ENCODE measurements at regions not wholly inside any gene's neighbourhood (a gene's known extent, or its start where the extent isn't known, plus 50 kb on each side); places are given as distances from the start of the nearest gene placed in this dataset.

DNA sequence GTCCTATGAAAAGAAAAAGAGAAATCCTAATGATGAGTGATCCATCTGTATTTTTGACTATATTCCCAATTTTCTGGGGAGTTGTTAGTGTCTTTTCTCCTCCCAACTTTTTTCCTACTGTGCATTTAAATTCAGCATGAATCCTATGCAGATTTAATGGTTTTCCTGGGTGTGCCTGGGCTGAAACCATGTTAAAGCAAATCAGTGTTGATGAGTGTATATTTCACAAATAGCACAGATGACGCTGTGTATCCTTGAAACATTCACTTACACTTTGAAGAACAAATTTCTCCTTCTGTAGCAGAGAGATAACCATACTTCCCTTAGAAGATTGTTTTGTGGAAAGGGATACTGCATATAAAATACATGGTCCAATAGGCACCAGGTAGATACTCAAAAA is 114.3 kb downstream of the TRIB2 start:
- H3K9me3 ChIP-seq (ENCODE audit: control insufficient read depth in 1 of 2, low read length in 2 of 2): no peaks in the 10 kb centered on the region
- no peaks in the 10 kb centered on the region for H3K4me1 ChIP-seq (ENCODE audit: control insufficient read depth in 1 of 2, insufficient read depth in 2 of 2, low read length in 2 of 2)
- H3K27ac ChIP-seq (ENCODE audit: low read length): no peak overlapping the region
- H3K36me3 ChIP-seq (ENCODE audit: control insufficient read depth in 1 of 2, insufficient read depth in 2 of 2, low read length in 2 of 2): no peaks in the 10 kb centered on the region
- H3K27me3 ChIP-seq (ENCODE audit: low read depth, low read length): no peaks in the 10 kb centered on the region
- no peak overlapping the region for H3K4me3 ChIP-seq (ENCODE audit: low read depth in 1 of 2, low read length in 2 of 2)

DNA sequence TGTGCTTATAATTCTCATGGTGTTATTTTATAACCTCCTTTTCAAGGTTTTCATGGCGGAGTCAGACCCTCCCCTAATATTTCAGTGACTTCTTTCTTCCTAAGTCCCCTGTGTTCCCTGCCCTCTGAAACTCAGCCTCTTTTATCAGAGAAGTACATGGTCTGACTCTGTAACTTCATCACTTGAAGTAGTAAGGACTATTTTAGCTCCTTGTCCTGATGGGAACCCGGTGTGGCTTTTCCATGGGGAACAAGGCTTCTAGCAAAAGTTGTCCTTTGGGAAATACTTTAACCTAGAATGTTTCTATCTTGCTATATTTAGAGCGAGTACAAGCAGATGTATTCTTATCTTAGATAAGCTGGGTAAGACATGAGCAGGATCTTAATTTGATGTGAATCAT is 117.5 kb downstream of the TRIB2 start:
- Histone ChIP-seq H3K4me1 (ENCODE audit: control insufficient read depth in 1 of 2, insufficient read depth in 2 of 2, low read length in 2 of 2) (no peaks in the 10 kb centered on the region), H3K27ac (ENCODE audit: low read length) (no peak overlapping the region), H3K9me3 (ENCODE audit: control insufficient read depth in 1 of 2, low read length in 2 of 2) (no peaks in the 10 kb centered on the region), H3K36me3 (ENCODE audit: control insufficient read depth in 1 of 2, insufficient read depth in 2 of 2, low read length in 2 of 2) (no peaks in the 10 kb centered on the region), H3K27me3 (ENCODE audit: low read depth, low read length) (no peaks in the 10 kb centered on the region), H3K4me3 (ENCODE audit: low read depth in 1 of 2, low read length in 2 of 2) (no peak overlapping the region)

- Histone ChIP-seq H3K4me1 (ENCODE audit: control insufficient read depth in 1 of 2, insufficient read depth in 2 of 2, low read length in 2 of 2) (no peaks in the 10 kb centered on the region), H3K9me3 (ENCODE audit: control insufficient read depth in 1 of 2, low read length in 2 of 2) (no peaks in the 10 kb centered on the region), H3K4me3 (ENCODE audit: low read depth in 1 of 2, low read length in 2 of 2) (no peak overlapping the region), H3K27ac (ENCODE audit: low read length) (no peak overlapping the region), H3K27me3 (ENCODE audit: low read depth, low read length) (no peaks in the 10 kb centered on the region), H3K36me3 (ENCODE audit: control insufficient read depth in 1 of 2, insufficient read depth in 2 of 2, low read length in 2 of 2) (no peaks in the 10 kb centered on the region)
Measured at GRCh38 chr2:12835733-12836132, 119.0 kb downstream of the TRIB2 start.

DNA sequence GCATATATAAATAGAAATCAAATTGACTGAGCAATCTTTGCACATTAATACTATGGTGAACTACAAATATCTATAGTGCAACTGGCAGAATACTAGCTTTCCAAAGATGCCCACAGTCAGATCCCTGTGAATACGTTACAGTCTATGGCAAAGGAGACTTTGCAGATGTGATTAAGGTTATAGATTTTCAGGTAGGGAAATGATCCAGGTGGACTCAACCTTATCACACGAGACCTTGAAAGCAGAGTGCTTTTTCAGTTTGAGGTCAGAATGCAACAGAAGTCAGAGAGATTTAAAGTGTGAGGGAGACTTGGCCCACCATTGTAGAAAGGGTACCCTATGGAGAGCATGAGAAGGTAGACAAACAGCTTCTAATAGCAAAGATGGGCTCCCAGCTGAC is 122.6 kb downstream of the TRIB2 start:
- Histone ChIP-seq H3K9me3 (ENCODE audit: control insufficient read depth in 1 of 2, low read length in 2 of 2) (no peaks in the 10 kb centered on the region), H3K4me3 (ENCODE audit: low read depth in 1 of 2, low read length in 2 of 2) (no peak overlapping the region), H3K27ac (ENCODE audit: low read length) (no peak overlapping the region), H3K27me3 (ENCODE audit: low read depth, low read length) (no peaks in the 10 kb centered on the region), H3K36me3 (ENCODE audit: control insufficient read depth in 1 of 2, insufficient read depth in 2 of 2, low read length in 2 of 2) (no peaks in the 10 kb centered on the region), H3K4me1 (ENCODE audit: control insufficient read depth in 1 of 2, insufficient read depth in 2 of 2, low read length in 2 of 2) (peaks cover 1 to 2% of the 10 kb centered on the region in 2 donors)

DNA sequence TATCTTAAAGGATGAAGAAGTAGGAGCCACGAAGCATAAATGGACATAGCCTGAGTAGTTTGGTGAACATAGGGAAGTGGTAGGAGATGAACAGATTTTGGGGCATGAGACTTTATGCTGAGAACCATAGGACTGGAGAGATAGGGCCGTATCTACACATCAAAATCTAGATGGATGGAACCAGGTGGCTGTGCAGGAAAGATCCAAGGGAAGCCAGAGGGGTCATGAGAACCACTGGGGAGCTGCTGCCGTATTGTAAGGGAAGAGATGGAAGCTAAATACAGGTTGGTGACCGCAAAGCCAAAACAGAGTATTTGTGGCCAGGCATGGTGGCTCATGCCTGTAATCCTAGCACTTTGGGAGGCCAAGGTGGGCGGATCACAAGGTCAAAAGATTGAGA is 124.3 kb downstream of the TRIB2 start:
- Histone ChIP-seq H3K4me1 (ENCODE audit: control insufficient read depth in 1 of 2, insufficient read depth in 2 of 2, low read length in 2 of 2) (peaks cover 3 to 4% of the 10 kb centered on the region in 2 donors), H3K9me3 (ENCODE audit: control insufficient read depth in 1 of 2, low read length in 2 of 2) (no peaks in the 10 kb centered on the region), H3K36me3 (ENCODE audit: control insufficient read depth in 1 of 2, insufficient read depth in 2 of 2, low read length in 2 of 2) (no peaks in the 10 kb centered on the region), H3K27me3 (ENCODE audit: low read depth, low read length) (no peaks in the 10 kb centered on the region), H3K4me3 (ENCODE audit: low read depth in 1 of 2, low read length in 2 of 2) (no peak overlapping the region), H3K27ac (ENCODE audit: low read length) (no peak overlapping the region)

DNA sequence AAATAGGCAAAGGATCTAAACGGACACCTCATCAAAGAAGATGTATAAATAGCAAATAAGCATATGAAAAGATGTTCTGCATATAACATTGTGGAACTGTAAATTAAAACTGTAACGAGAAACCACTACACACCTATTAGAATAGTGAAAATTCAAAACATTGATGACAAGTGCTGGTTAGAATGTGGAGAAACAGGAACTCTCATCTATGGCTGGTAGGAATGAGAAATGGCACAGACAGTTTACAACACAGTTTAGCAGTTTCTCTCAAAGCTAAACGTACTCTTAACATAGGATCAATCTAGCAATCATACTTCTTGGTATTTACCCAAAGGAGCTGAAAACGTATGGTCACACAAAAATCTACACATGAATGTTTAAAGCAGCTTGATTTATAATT is 126.2 kb downstream of the TRIB2 start:
- Histone ChIP-seq H3K4me3 (ENCODE audit: low read depth in 1 of 2, low read length in 2 of 2) (no peak overlapping the region), H3K4me1 (ENCODE audit: control insufficient read depth in 1 of 2, insufficient read depth in 2 of 2, low read length in 2 of 2) (peaks cover 3 to 4% of the 10 kb centered on the region in 2 donors), H3K27me3 (ENCODE audit: low read depth, low read length) (no peaks in the 10 kb centered on the region), H3K9me3 (ENCODE audit: control insufficient read depth in 1 of 2, low read length in 2 of 2) (no peaks in the 10 kb centered on the region), H3K36me3 (ENCODE audit: control insufficient read depth in 1 of 2, insufficient read depth in 2 of 2, low read length in 2 of 2) (no peaks in the 10 kb centered on the region), H3K27ac (ENCODE audit: low read length) (no peak overlapping the region)

DNA sequence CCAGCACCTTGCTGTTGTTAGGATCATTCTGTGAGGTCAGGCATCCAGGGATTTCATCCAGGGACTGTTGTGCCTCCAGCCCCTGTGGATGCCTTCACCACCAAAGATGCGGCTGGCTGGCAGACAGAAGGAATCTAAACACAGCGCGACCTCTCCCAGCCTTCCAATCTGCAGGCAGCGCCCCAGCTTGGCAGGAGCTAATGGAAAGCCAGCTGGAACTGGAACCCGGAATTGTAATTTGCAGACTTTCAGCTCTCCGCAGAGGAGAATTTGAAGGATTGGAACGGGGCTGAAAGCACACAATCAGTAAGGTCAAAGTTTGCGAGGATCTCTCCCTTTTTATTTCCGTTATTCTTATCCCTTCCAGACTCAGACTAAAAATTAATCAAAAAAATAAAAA is 127.8 kb downstream of the TRIB2 start:
- H3K4me3 ChIP-seq (ENCODE audit: low read depth in 1 of 2, low read length in 2 of 2): no peak overlapping the region
- H3K36me3 ChIP-seq (ENCODE audit: control insufficient read depth in 1 of 2, insufficient read depth in 2 of 2, low read length in 2 of 2): no peaks in the 10 kb centered on the region
- no peaks in the 10 kb centered on the region for H3K27me3 ChIP-seq (ENCODE audit: low read depth, low read length)
- H3K27ac ChIP-seq (ENCODE audit: low read length): no peak overlapping the region
- H3K4me1 ChIP-seq (ENCODE audit: control insufficient read depth in 1 of 2, insufficient read depth in 2 of 2, low read length in 2 of 2): peaks cover 3 to 4% of the 10 kb centered on the region in 2 donors
- H3K9me3 ChIP-seq (ENCODE audit: control insufficient read depth in 1 of 2, low read length in 2 of 2): no peaks in the 10 kb centered on the region

DNA sequence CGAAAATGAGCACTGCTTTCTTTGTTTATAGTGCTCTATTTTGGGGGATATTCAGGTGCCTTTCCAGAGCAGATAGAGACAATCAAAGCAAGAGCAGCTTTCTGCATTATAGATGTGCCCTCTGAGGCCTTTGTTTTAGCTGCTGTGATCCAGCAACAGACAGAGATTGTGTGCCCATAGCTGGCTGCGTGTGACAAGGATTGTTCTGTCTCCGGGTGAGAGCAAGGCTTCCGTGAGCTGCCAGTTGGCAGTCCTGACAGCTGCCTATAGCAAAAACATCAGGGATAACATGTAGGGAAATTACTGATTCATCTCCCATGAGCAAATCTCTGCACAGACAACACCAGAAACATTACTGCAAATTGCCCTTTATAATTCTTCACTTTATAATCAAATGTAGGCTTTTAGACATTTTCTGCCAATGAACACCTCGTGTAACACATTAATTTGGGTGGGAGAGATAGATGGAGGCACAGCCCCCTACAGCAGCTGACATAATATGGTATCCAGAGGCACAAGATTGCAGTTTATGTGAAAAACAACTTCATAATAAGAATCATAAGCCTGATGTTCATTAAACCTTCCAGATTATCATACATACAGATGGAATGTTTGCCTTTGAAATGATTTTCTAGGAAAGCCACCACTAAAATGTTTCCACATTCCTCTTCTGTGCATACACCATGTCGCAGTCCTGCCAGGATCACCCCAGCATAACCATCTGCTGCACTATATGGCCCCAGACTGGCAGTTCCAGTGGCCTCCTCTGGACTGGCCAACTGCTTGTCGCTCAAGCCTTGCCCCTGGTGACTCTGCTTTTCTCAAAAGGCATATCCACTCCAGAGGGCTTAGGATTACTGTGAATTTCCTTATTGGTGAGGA is 131.2 kb downstream of the TRIB2 start:
- H3K36me3 ChIP-seq (ENCODE audit: control insufficient read depth in 1 of 2, insufficient read depth in 2 of 2, low read length in 2 of 2): no peaks in the 10 kb centered on the region
- H3K4me3 ChIP-seq (ENCODE audit: low read depth in 1 of 2, low read length in 2 of 2): no peak overlapping the region
- H3K4me1 ChIP-seq (ENCODE audit: control insufficient read depth in 1 of 2, insufficient read depth in 2 of 2, low read length in 2 of 2): peaks cover 3 to 4% of the 10 kb centered on the region in 2 donors
- H3K27me3 ChIP-seq (ENCODE audit: low read depth, low read length): no peaks in the 10 kb centered on the region
- no peak overlapping the region for H3K27ac ChIP-seq (ENCODE audit: low read length)
- peaks cover 0 to 2% of the 10 kb centered on the region in 2 donors for H3K9me3 ChIP-seq (ENCODE audit: control insufficient read depth in 1 of 2, low read length in 2 of 2)

DNA sequence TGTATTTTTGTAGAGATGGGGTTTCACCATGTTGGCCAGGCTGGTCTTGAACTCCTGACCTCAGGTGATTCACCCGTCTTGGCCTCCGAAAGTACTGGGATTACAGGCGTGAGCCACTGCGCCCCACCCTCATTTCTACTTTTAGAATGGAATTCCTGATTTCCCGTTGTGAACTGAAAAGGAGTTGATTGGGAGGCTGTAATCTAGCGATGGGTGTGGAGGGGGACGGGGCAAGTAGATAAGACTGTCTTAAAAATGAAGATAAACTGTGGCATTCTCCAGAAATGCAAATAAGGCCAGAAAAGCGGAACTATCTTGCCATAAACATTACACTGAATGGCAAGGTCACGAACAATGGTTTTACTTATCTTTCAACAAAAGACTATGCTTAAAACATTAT is 135.4 kb downstream of the TRIB2 start:
- no peak overlapping the region for H3K4me3 ChIP-seq (ENCODE audit: low read depth in 1 of 2, low read length in 2 of 2)
- H3K36me3 ChIP-seq (ENCODE audit: control insufficient read depth in 1 of 2, insufficient read depth in 2 of 2, low read length in 2 of 2): no peaks in the 10 kb centered on the region
- H3K27me3 ChIP-seq (ENCODE audit: low read depth, low read length): no peaks in the 10 kb centered on the region
- H3K4me1 ChIP-seq (ENCODE audit: control insufficient read depth in 1 of 2, insufficient read depth in 2 of 2, low read length in 2 of 2): no peaks in the 10 kb centered on the region
- no peak overlapping the region for H3K27ac ChIP-seq (ENCODE audit: low read length)
- peaks cover 0 to 2% of the 10 kb centered on the region in 2 donors for H3K9me3 ChIP-seq (ENCODE audit: control insufficient read depth in 1 of 2, low read length in 2 of 2)

GRCh38 chr2:12854001-12854530 is 137.3 kb downstream of the TRIB2 start:
- Histone ChIP-seq H3K27ac (ENCODE audit: low read length) (no peak overlapping the region), H3K4me3 (ENCODE audit: low read depth in 1 of 2, low read length in 2 of 2) (no peak overlapping the region), H3K27me3 (ENCODE audit: low read depth, low read length) (no peaks in the 10 kb centered on the region), H3K4me1 (ENCODE audit: control insufficient read depth in 1 of 2, insufficient read depth in 2 of 2, low read length in 2 of 2) (no peaks in the 10 kb centered on the region), H3K36me3 (ENCODE audit: control insufficient read depth in 1 of 2, insufficient read depth in 2 of 2, low read length in 2 of 2) (no peaks in the 10 kb centered on the region), H3K9me3 (ENCODE audit: control insufficient read depth in 1 of 2, low read length in 2 of 2) (peaks cover 0 to 2% of the 10 kb centered on the region in 2 donors)

DNA sequence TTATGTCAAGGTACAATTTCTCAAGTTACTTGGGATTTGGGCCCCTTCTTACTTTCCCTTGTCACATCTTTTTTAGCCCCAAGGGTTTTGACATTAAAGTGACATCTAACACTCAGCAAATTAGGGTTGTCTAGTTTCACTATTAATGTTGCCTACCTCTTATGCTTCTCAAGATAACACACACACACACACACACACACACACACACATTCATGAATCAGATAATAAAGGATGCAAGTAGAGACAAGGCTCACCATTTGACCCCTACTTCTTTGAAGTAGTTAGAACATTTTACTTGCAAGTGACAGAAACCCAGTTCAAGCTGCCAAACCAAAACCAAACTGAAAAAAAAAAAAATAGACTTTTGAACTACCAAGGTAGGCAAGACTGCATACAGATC is 138.8 kb downstream of the TRIB2 start:
- Histone ChIP-seq H3K9me3 (ENCODE audit: control insufficient read depth in 1 of 2, low read length in 2 of 2) (peaks cover 0 to 2% of the 10 kb centered on the region in 2 donors), H3K36me3 (ENCODE audit: control insufficient read depth in 1 of 2, insufficient read depth in 2 of 2, low read length in 2 of 2) (no peaks in the 10 kb centered on the region), H3K27ac (ENCODE audit: low read length) (no peak overlapping the region), H3K27me3 (ENCODE audit: low read depth, low read length) (no peaks in the 10 kb centered on the region), H3K4me1 (ENCODE audit: control insufficient read depth in 1 of 2, insufficient read depth in 2 of 2, low read length in 2 of 2) (no peaks in the 10 kb centered on the region), H3K4me3 (ENCODE audit: low read depth in 1 of 2, low read length in 2 of 2) (no peak overlapping the region)

Data from muscle layer of duodenum (tissue), 2 donors.